Right hindlimb (tissue), 1 donor: ENCODE measurements at regions not wholly inside any gene's neighbourhood (a gene's known extent, or its start where the extent isn't known, plus 50 kb on each side); places are given as distances from the start of the nearest gene placed in this dataset.

Source experiments
- DNase-seq: peaks from one replicate; pipeline ENCODE4 v3.0.0-alpha.2; 2018

DNA sequence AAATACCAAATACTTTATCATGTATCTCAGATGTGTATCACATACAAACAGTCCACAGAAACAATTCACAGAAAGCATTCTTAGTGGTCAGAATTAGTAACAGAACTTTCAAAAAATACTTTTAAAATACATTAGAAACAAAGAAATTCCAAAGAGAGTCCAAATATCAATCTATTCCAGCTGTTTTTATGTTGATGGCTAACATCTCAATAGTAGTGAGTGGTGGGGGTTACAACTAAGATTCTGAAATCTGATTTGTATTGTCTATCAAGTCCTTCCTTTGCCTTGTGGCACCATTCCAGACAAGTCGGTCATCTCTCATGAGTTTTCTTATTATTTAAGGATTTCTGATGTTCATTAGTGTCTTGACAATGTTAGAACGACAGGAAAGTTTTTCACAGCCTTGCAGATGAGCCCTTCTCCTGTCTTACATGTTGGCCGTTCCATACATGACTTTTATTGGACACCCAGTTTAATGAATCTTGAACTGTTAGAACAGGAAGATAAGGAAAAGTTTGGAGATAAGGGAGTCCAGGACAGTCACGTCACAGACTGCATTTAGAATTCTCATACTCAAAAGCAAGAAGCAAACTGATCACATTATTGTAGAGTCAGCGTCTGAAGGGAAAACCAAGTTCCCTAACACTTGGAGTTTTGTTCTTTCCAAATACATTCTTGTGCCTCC, 410.3 kb downstream of the PID1 start:
- DNase-seq = no peak

- no peak for DNase-seq
Measured at GRCh38 chr2:228853151-228853550, 417.9 kb downstream of the PID1 start.

DNA sequence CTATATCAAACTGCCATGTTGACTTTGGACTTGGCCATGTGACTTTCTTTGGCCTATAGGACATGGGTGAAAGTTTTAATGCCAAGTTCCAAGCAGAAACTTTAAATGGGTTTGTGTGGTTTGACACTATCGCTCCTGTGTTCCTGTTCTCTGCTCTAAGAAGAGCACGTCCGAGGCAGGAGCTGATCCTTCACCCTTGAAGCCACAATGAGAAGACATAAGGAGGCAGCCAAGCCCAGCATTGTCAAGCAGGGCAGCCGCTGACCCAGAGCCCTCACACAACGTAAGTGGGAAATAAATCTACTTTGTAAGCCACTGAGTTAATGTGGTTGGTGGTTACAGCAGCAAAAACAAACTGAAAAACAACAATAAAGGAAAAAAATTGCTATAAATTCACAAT, 422.4 kb downstream of the PID1 start:
- DNase-seq = no peak

DNA sequence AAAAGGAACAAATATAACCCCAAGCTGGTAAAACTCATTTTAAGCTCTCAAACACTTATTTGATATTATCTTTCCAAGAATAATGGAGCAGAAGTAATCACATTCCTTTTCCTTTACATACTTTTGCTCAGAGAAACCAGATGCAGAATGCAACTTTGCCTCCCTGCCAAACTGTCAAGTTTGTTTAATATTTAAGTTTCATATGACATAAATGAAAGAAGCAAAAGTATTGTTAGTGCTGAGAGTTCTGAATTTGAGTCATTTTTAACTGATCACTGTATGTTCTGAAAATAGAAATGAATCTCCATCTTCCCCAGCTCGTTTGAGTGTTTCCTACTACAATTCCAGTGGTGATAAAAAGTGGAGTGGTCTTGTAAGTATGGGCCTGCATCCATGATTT, 423.4 kb downstream of the PID1 start:
- no peak for DNase-seq

- DNase-seq = no peak
Measured at GRCh38 chr2:228846161-228846560, 424.9 kb downstream of the PID1 start.

DNA sequence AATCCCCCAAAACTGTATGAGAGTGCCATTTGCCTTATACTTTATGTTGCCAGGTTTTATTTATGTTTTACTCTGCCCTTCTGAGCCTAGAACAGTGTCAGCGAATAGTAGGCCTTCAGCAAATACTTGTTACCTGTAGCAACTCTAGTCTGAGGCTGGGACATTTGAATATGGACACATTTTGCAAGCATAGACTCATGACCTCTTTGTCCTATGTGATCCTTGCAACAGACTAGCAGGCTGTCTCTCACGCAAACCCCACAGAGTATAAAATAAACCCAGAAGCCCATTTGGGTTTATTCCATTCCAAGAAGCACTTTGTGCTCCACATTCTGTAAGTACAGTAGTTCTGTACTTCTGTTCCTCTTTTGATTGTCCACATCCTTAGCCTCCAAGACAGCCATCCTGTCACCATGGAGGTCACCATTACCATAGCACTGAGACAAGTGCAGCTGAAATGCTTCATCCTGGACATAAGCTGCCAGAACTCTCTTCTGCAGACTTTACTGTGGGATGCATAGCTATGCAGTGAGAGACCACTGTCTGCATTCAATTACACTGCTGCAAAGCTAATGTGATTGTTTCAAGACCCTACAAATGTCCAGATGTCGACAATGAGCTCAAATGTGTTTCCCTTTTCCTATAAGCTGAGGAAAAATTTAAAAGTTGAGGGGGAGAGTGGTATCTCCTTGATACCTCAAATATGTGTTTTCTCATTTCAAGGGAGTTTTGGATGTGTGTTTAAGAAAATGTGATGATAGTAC, 425.7 kb downstream of the PID1 start:
- no peak for DNase-seq

DNA sequence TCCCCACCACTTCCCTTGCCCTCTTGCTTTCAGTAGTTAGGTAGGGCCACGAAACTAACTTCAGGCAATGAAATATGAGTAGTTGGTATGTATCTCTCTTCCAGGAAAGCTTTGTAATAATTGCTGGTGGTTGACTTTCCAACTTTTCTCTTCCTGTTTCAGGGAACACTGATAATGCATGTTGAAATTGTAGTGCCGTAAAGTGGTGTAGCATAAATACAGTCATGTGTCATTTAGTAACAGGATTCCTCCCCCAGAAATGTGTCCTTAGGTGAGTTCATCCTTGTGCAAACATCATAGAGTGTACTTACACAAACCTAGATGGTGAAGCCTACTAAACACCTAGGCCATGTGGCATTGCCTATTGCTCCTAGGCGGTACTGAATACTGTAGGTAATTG, 429.2 kb downstream of the PID1 start:
- DNase-seq = no peak

DNA sequence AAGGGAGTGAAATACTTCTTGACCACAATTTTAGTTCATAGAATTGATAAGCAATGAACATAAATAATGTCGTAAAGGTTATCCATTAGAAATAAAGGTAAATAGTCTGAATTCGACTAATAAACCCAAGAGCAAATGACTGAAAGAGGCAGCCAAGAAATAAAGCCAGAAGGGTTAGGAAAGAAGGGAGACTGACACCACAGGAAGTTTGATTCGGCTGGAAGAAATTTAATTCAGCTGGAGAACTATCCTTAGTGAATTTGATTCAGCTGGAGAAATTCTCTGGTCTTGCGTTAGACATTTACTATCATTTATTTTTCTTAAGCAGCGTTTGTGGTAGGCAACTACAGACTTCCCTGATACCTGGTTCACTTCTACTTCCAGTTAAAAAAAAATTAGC, 429.6 kb downstream of the PID1 start:
- no peak for DNase-seq

DNA sequence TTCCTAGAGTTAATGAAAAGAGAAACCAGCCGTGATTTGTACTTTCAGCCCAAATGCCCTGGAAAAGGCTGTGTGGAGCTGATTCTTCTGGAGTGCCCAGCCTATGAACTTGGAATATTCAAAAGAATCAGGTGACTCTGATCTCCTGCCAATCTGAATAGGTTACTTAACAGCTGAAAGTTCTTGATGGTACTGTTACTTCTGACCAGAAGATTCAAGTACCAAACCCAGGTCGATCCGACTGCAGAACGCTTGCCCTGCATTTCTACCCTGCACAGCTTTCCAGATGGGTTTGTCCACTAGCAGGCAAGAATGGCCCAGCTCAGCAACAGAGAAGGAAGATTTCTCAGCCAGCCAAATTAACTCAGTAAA, 430.4 kb downstream of the PID1 start:
- no peak for DNase-seq

- no peak for DNase-seq
Measured at GRCh38 chr2:228840113-228840742, 430.9 kb downstream of the PID1 start.

DNA sequence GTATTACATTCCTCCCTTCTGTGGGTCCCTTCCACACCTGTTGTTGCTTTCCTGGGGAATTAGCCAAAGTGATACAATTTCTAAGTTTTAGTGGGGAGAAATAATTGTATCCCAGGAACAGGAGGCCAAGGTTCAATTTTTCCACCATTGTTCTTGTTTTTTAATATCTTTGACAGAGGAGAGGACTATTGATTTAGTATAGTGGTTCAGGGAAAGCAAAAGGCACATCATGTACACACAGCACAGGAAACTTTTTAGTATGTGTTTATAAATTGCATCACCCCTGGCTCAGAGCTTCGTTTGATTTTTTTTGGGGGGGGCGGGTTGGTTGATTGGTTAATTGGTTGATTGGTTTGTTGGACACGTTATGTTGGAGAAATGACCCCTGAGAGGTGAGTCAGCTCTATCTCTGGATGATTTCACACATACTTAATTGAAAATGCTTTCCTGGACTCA, 431.6 kb downstream of the PID1 start:
- peak; percentile 44 for DNase-seq

- DNase-seq = no peak
Measured at GRCh38 chr2:228838819-228839218, 432.3 kb downstream of the PID1 start.

- no peak for DNase-seq
Measured at GRCh38 chr2:228828397-228828796, 442.7 kb downstream of the PID1 start.

- DNase-seq = no peak
Measured at GRCh38 chr2:228827056-228827700, 443.9 kb downstream of the PID1 start.

DNA sequence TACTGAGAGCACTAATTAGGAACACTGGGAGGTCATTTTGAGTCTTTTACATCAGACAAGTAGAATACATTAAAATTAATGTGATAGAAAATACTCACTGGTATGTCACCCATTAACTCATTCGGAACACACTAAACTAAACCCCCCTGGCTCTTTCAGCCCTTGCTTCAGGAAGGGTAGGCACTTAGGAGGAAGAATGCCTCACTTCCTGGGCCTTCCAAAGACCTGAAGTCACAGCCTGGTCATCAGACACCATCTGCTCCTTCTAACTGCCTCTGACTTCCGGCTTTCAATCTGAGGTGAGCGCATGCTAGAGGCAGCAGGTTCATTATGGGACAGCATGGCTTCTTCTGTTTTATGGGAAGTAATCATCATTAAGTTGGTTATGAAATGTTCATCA, 451.4 kb downstream of the PID1 start:
- DNase-seq = no peak

DNA sequence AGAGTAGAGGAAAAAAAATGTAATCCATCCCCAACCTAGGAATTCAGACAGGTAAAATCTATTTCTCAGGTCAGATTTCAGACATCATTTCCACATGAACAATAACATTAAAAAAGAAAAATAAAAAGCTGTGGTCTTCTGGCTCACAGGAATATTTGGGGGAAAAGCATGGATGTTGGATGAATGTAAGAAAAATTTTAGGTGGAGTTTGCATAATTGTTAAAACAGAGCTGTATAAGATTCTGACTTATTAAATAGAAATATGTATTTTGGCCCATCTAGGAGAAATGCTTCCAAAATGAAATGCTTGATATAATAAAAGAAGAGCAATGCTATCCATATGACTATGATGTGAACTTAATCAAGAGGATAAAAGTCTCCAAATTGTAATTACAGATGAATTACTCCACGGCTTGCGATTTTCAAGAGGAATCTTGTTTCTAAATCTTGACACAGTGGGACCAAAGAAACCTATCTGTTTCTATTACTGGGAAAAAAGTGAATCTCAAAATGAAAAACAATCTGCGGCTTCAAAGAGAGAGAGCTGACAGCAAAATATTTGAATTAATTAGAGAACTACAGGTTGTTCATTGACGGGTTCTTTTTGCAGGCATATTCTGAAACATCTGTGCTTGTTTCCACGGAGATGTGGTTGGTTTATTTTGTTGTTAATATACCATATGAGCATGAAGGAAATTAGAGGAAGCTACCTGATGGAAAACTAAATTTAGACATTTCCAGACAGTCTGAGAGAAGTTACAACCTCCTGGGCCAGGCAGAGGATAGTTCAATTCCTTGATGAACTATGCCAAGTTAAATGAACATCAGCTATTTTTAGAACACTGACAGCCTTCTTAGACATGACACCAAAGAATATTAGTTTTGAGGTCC, 468.7 kb downstream of the PID1 start:
- DNase-seq = no peak

GRCh38 chr2:228801451-228801850, 469.6 kb downstream of the PID1 start:
- DNase-seq = no peak

- DNase-seq = no peak
Measured at GRCh38 chr2:228799208-228799588, 471.9 kb downstream of the PID1 start.

GRCh38 chr2:228798458-228799207, 472.5 kb downstream of the PID1 start:
- peak; percentile 37 for DNase-seq

GRCh38 chr2:228796386-228796785, 474.7 kb downstream of the PID1 start:
- no peak for DNase-seq

DNA sequence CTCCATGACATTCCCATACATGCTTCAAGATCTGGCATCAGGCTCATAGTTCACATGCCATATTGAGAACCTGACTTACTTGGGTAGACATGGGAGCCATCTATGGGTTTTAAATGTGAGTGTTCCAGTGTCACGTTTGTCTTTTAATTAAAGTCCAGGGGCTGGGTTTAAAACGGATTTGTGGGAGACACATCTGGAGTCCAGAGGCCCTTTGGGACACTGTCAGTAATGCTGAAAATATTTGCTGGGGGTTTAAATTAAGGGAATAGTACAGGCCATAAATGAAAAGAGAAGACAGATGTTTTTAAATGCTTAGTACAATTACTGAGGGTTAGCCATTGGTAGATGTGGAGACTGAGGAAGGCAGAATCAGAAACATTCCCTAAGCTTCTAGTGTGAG, 478.0 kb downstream of the PID1 start:
- no peak for DNase-seq

DNA sequence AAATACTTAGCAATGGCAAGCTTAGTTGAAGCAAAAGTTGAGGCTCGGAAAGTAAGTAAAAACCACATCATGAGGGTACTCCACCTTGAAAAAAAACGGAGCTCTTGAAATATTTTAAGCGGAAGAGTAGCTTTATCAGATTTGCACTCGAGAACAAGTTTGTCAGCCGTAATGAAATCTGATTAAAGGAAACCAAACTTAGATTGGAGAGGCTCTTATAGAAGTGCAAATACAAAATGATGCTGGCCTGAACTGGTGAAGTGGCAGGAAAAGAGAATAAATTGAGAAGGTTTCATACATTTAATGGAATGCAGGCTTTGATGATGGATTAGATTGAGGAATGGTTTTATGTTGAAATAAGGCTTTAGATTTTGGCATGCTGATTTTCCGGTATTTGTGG, 484.2 kb downstream of the PID1 start:
- DNase-seq = no peak
